ENCODE measurements at regions not wholly inside any gene's neighbourhood (a gene's known extent, or its start where the extent isn't known, plus 50 kb on each side); places are given as distances from the start of the nearest gene placed in this dataset.

GRCh38 chr5:32520972-32521371, 64.4 kb upstream of the SUB1 start:
- TF ChIP-seq YY1 (IDR thresholded peaks at IDR 0.05; ENCODE audit: insufficient read depth, insufficient read length) (no peak), ZNF274 (IDR thresholded peaks at IDR 0.05; ENCODE audit: low read depth, low read length) (no peak)

Measured in NT2/D1 (cell line).